GM12878 (cell line): ENCODE measurements at regions not wholly inside any gene's neighbourhood (a gene's known extent, or its start where the extent isn't known, plus 50 kb on each side); places are given as distances from the start of the nearest gene placed in this dataset.

ENCODE experiments used
- ATAC-seq: fragments of 200-7000 bp; cut with Tn5 transposase; 3 replicates; pipeline ENCODE4 v1.9.1; 2020; ENCODE audit warnings: mild to moderate bottlenecking, moderate library complexity
- BruUV-seq: library from RNA; stranded (reverse); fragments of 400-500 nt; replicated peaks from 2 replicates; lab custom pipeline; 2021; lab: Mats Ljungman, UMichigan
- CTCF ChIA-PET: fragments of 300-600 bp; sonication (Branson Sonifier 250); formaldehyde crosslinking; extraction: SDS; loops from one replicate; lab custom pipeline; 2021; ENCODE audit warnings: inconsistent platforms; lab: Yijun Ruan, JAX
- POLR2A ChIA-PET: fragments of 350-600 bp; formaldehyde crosslinking; extraction: SDS; loops from one replicate; lab custom pipeline; 2021; ENCODE audit warnings: inconsistent platforms; lab: Charles Lee
- RAD21 ChIA-PET: fragments of 300-600 bp; sonication (Branson Sonifier 250); formaldehyde crosslinking; loops from one replicate; lab custom pipeline; 2023; ENCODE audit warnings: antibody characterized with exemption; ENCODE audit not compliant: unreplicated experiment; lab: Charles Lee
- SMC1A ChIA-PET: fragments of 300-600 bp; sonication (Branson Sonifier 250); formaldehyde crosslinking; loops from one replicate; lab custom pipeline; 2023; ENCODE audit not compliant: unreplicated experiment, uncharacterized antibody; lab: Charles Lee
- DNase-seq: peaks from one replicate; pipeline ENCODE4 v3.0.0-alpha.2; 2011; ENCODE audit warnings: low read depth, low spot score
- FAIRE-seq: peaks from 3 replicates; lab custom pipeline; 2011; peaks lifted over from hg19 to GRCh38; lab: Jason Lieb, UNC
- H2AFZ ChIP-seq: 2 replicates; pipeline ENCODE4 v1.6.0; 2011; ENCODE audit warnings: low read depth, low read length, control low read depth; ENCODE audit not compliant: control insufficient read depth
- H3K27ac ChIP-seq: 2 replicates; pipeline ENCODE4 v1.5.1; 2011; ENCODE audit warnings: control low read depth; ENCODE audit not compliant: control insufficient read depth, insufficient read depth
- H3K27me3 ChIP-seq, 2 experiments: replicated peaks in 1 of 2; 2 replicates each; pipeline versions ENCODE4 v1.6.0 to v1.6.1; 2011; ENCODE audit warnings: low read length in 1 of 2; ENCODE audit not compliant: control insufficient read depth in 2 of 2, insufficient read depth in 2 of 2
- H3K36me3 ChIP-seq, 2 experiments: 2 replicates each; pipeline ENCODE4 v1.5.1; 2011; ENCODE audit warnings: low read length in 1 of 2; ENCODE audit not compliant: control insufficient read depth in 2 of 2, insufficient read depth in 2 of 2
- H3K4me1 ChIP-seq: 2 replicates; pipeline ENCODE4 v1.6.1; 2011; ENCODE audit warnings: mild to moderate bottlenecking, low read length, moderate library complexity, mixed read lengths; ENCODE audit not compliant: control insufficient read depth, insufficient read depth
- H3K4me2 ChIP-seq: 2 replicates; pipeline ENCODE4 v1.6.0; 2011; ENCODE audit warnings: control low read depth; ENCODE audit not compliant: control insufficient read depth, insufficient read depth
- H3K4me3 ChIP-seq: fragments of 200-600 bp; sonication (generic); 2 replicates; pipeline ENCODE4 v1.5.1; 2016
- H3K79me2 ChIP-seq: 2 replicates; pipeline ENCODE4 v1.6.0; 2011; ENCODE audit warnings: low read length; ENCODE audit not compliant: control insufficient read depth, insufficient read depth
- H3K9ac ChIP-seq: 2 replicates; pipeline ENCODE4 v1.8.0; 2011; ENCODE audit warnings: low read length, control low read depth, mixed read lengths; ENCODE audit not compliant: control insufficient read depth, insufficient read depth
- H3K9me3 ChIP-seq: replicated peaks from 3 replicates; pipeline ENCODE4 v1.5.1; 2011; ENCODE audit warnings: mild to moderate bottlenecking, low read length; ENCODE audit not compliant: control insufficient read depth, insufficient read depth
- H4K20me1 ChIP-seq: 2 replicates; pipeline ENCODE4 v1.6.0; 2011; ENCODE audit not compliant: control insufficient read depth, insufficient read depth
- ATF7 ChIP-seq: fragments of 450-650 bp; IDR thresholded peaks from 2 replicates; pipeline ENCODE4 v1.6.1; 2016; ENCODE audit warnings: low read depth, mild to moderate bottlenecking
- CHD2 ChIP-seq: IDR thresholded peaks from 2 replicates; pipeline ENCODE4 v1.6.1; 2011; ENCODE audit warnings: low read depth, low read length, improper control_type of control experiment, borderline replicate concordance
- CHD4 ChIP-seq: fragments of 200-600 bp; sonication (generic); IDR thresholded peaks from 2 replicates; pipeline ENCODE4 v1.6.1; 2016; ENCODE audit warnings: mild to moderate bottlenecking
- EED ChIP-seq: sonication (generic); IDR thresholded peaks from 2 replicates; pipeline ENCODE4 v1.6.1; 2016; ENCODE audit warnings: antibody characterized with exemption, low read depth
- HDGF ChIP-seq: fragments of 450-650 bp; IDR thresholded peaks from 2 replicates; pipeline ENCODE4 v1.6.1; 2016; ENCODE audit warnings: antibody characterized with exemption
- IKZF1 ChIP-seq: fragments of 450-650 bp; conservative IDR thresholded peaks from 2 replicates; pipeline ENCODE4 v1.6.1; 2017; ENCODE audit warnings: antibody characterized with exemption, mild to moderate bottlenecking
- NFXL1 ChIP-seq: fragments of 450-650 bp; IDR thresholded peaks from 2 replicates; pipeline ENCODE4 v1.6.1; 2017; ENCODE audit warnings: antibody characterized with exemption, mild to moderate bottlenecking, borderline replicate concordance
- NR2C1 ChIP-seq: fragments of 450-650 bp; IDR thresholded peaks from 2 replicates; pipeline ENCODE4 v1.6.1; 2017; ENCODE audit warnings: antibody characterized with exemption, mild to moderate bottlenecking, moderate library complexity
- POLR2A ChIP-seq: IDR thresholded peaks from 2 replicates; pipeline ENCODE4 v1.6.1; 2011; ENCODE audit warnings: low read depth, mild to moderate bottlenecking, low read length
- RFX5 ChIP-seq: IDR thresholded peaks from 2 replicates; pipeline ENCODE4 v1.6.1; 2011; ENCODE audit warnings: low read depth, low read length, improper control_type of control experiment
- SIN3A ChIP-seq: IDR thresholded peaks from 2 replicates; pipeline ENCODE4 v1.6.1; 2012; ENCODE audit warnings: low read depth, low read length, improper control_type of control experiment
- SREBF1 ChIP-seq: IDR thresholded peaks from 2 replicates; pipeline ENCODE4 v1.6.1; 2012; ENCODE audit warnings: mild to moderate bottlenecking, low read length
- STAT3 ChIP-seq: IDR thresholded peaks from 2 replicates; pipeline ENCODE4 v1.6.1; 2011; ENCODE audit warnings: low read depth, low read length, improper control_type of control experiment
- WGBS: methylation state at CpG from one replicate; pipeline ENCODE4 v1.1.6; 2016; ENCODE audit warnings: low lambda C conversion rate; ENCODE audit not compliant: insufficient replicate concordance, insufficient coverage; ENCODE audit errors: missing lambda C conversion rate; 5-methylcytosine and 5-hydroxymethylcytosine counted together
- in situ Hi-C: fragments of 300-500 bp; cut with MboI; formaldehyde crosslinking; loops from 9 replicates; pipeline ENCODE4 v1.14.3; 2018; ENCODE audit warnings: mixed read lengths
- intact Hi-C: fragments of 100-400 bp; cut with micrococcal nuclease; formaldehyde crosslinking; loops from one replicate; pipeline ENCODE4 v1.14.2; 2022; ENCODE audit not compliant: unreplicated experiment
- TF ChIP-seq, protein P1 (sequence below): IDR thresholded peaks from 2 replicates; pipeline ENCODE4 v1.6.1; 2011; ENCODE audit warnings: low read depth, mild to moderate bottlenecking, low read length, moderate library complexity, borderline replicate concordance; ENCODE audit errors: extremely low read depth
- TF ChIP-seq, protein P2 (sequence below), 3 experiments: IDR thresholded peaks in 2 of 3; conservative IDR thresholded peaks in 1 of 3; 2 replicates each; pipeline ENCODE4 v1.5.1; 2011; ENCODE audit warnings: low read depth in 3 of 3, low read length in 3 of 3, mild to moderate bottlenecking in 3 of 3, control low read depth in 2 of 3, moderate library complexity in 2 of 3, inconsistent platforms in 1 of 3, mixed read lengths in 1 of 3; ENCODE audit not compliant: control insufficient read depth in 2 of 3, insufficient read depth in 1 of 3; ENCODE audit errors: extremely low read depth in 1 of 3
- TF ChIP-seq, protein P3 (sequence below): fragments of 450-650 bp; IDR thresholded peaks from 2 replicates; pipeline ENCODE4 v1.6.1; 2018; ENCODE audit warnings: borderline replicate concordance, mild to moderate bottlenecking; ENCODE audit not compliant: partially characterized antibody

DNA sequence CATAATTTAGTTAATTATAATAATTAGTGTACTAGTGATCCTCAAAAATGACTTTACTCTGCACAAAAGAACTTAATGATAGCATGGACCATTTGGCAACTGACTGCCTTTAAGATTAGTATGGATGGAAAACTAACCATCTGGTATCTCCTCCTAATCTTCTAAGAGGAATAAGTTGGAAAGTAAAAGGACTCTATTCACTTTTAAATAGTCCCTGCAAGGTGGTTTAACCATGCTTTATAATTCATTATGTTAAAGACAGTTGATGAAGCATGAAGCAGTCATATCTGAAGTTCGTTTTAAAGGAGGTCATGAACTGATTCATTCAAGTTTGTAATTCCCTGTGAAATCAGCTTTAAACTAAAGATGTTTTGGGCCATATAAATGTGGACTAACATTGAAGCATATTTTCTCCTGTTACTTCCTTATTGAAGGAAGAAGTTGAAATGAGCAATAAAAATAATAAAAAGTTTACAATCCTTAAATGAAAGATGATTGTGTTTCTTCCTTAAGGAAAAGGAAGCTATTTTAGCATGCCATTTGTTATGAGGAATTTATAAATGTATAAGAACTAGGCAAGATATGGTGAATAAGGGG, 446.0 kb downstream of the XIRP2 start:
- no peaks in the 10 kb centered on the region for H3K4me1 ChIP-seq
- FAIRE-seq (no peak), ATAC-seq (no peak), DNase-seq (no peak)
- ChIA-PET POLR2A (no interaction called here), SMC1A (no interaction called here), CTCF (no interaction called here), RAD21 (no interaction called here)
- H3K9me3 ChIP-seq: no peaks in the 10 kb centered on the region
- intact Hi-C loops (no loop called here), in situ Hi-C loops (no loop called here)
- no peak overlapping the region for H3K4me2 ChIP-seq
- H3K9ac ChIP-seq: no peak overlapping the region
- H2AFZ ChIP-seq: no peak overlapping the region
- no peak overlapping the region for H3K27ac ChIP-seq
- H3K4me3 ChIP-seq: no peak overlapping the region
- BruUV-seq: no TSS peak
- H3K36me3 ChIP-seq: no peaks in the 10 kb centered on the region
- WGBS: 0% methylated on average over 1 of the region's 1 CpG
- no peaks in the 10 kb centered on the region for H3K79me2 ChIP-seq
- TF ChIP-seq POLR2A (no peak), NR2C1 (no peak), NFXL1 (no peak), CHD2 (no peak), CHD4 (no peak), RFX5 (no peak)
- TF ChIP-seq, protein P1, sequence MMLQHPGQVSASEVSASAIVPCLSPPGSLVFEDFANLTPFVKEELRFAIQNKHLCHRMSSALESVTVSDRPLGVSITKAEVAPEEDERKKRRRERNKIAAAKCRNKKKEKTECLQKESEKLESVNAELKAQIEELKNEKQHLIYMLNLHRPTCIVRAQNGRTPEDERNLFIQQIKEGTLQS: no peak
- H3K27me3 ChIP-seq: no peaks in the 10 kb centered on the region
- H4K20me1 ChIP-seq: no peaks in the 10 kb centered on the region

DNA sequence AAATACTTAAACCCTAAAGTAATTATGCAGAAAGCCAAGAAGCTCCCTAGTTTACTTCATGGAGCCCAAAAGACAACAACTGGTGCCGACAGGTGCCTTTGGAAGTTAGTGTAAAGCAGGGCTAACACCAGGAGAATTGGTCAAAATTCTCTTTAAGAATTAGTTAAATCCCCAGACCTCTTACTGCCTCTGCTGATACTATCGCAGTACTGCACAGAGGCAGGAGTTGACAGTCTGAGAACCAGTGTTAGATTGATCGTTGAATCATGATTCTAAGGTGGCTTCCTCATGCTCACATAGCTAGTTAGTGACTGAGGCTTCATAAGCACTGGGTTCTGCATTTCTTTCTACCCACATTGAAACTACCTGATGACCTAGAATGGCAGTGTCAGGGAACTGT, 445.0 kb downstream of the XIRP2 start:
- in situ Hi-C loops: no loop called here
- BruUV-seq: no TSS peak
- H3K36me3 ChIP-seq: no peaks in the 10 kb centered on the region
- no peak overlapping the region for H3K4me3 ChIP-seq
- 19% methylated on average over 3 of the region's 3 CpGs for WGBS
- H3K4me1 ChIP-seq: no peaks in the 10 kb centered on the region
- intact Hi-C loops: no loop called here
- no peak overlapping the region for H3K4me2 ChIP-seq
- POLR2A ChIA-PET: no interaction called here
- no peak overlapping the region for H3K9ac ChIP-seq
- no peak overlapping the region for H3K27ac ChIP-seq
- H3K27me3 ChIP-seq: no peaks in the 10 kb centered on the region
- ATAC-seq (no peak), DNase-seq (no peak), FAIRE-seq (no peak)
- CTCF ChIA-PET: no interaction called here
- RAD21 ChIA-PET: no interaction called here
- H3K9me3 ChIP-seq: no peaks in the 10 kb centered on the region
- H4K20me1 ChIP-seq: no peaks in the 10 kb centered on the region
- no peaks in the 10 kb centered on the region for H3K79me2 ChIP-seq
- no peak overlapping the region for H2AFZ ChIP-seq
- SMC1A ChIA-PET: no interaction called here
- TF ChIP-seq, protein P2, sequence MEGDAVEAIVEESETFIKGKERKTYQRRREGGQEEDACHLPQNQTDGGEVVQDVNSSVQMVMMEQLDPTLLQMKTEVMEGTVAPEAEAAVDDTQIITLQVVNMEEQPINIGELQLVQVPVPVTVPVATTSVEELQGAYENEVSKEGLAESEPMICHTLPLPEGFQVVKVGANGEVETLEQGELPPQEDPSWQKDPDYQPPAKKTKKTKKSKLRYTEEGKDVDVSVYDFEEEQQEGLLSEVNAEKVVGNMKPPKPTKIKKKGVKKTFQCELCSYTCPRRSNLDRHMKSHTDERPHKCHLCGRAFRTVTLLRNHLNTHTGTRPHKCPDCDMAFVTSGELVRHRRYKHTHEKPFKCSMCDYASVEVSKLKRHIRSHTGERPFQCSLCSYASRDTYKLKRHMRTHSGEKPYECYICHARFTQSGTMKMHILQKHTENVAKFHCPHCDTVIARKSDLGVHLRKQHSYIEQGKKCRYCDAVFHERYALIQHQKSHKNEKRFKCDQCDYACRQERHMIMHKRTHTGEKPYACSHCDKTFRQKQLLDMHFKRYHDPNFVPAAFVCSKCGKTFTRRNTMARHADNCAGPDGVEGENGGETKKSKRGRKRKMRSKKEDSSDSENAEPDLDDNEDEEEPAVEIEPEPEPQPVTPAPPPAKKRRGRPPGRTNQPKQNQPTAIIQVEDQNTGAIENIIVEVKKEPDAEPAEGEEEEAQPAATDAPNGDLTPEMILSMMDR (IDR thresholded peaks at IDR 0.05 in 2 of 3, conservative IDR thresholded peaks at IDR 0.05 in 1 of 3; ENCODE audit: control insufficient read depth in 2 of 3, extremely low read depth in 1 of 3, insufficient read depth in 1 of 3, low read depth in 3 of 3, low read length in 3 of 3): no peak
- TF ChIP-seq ATF7: no peak
- no peak for TF ChIP-seq IKZF1
- no peak for TF ChIP-seq STAT3
- no peak for TF ChIP-seq SIN3A
- no peak for TF ChIP-seq HDGF
- no peak for TF ChIP-seq SREBF1
- TF ChIP-seq, protein P3, sequence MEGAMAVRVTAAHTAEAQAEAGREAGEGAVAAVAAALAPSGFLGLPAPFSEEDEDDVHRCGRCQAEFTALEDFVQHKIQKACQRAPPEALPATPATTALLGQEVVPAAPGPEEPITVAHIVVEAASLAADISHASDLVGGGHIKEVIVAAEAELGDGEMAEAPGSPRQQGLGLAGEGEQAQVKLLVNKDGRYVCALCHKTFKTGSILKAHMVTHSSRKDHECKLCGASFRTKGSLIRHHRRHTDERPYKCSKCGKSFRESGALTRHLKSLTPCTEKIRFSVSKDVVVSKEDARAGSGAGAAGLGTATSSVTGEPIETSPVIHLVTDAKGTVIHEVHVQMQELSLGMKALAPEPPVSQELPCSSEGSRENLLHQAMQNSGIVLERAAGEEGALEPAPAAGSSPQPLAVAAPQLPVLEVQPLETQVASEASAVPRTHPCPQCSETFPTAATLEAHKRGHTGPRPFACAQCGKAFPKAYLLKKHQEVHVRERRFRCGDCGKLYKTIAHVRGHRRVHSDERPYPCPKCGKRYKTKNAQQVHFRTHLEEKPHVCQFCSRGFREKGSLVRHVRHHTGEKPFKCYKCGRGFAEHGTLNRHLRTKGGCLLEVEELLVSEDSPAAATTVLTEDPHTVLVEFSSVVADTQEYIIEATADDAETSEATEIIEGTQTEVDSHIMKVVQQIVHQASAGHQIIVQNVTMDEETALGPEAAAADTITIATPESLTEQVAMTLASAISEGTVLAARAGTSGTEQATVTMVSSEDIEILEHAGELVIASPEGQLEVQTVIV: no peak
- no peak for TF ChIP-seq EED
